GM13976 (cell line): ENCODE measurements at regions not wholly inside any gene's neighbourhood (a gene's known extent, or its start where the extent isn't known, plus 50 kb on each side); places are given as distances from the start of the nearest gene placed in this dataset.

ENCODE experiments used
- DNase-seq: peaks from one replicate; pipeline ENCODE4 v3.0.0; 2012; ENCODE audit warnings: low spot score
- in situ Hi-C: fragments of 300-500 bp; cut with MboI; formaldehyde crosslinking; loops from one replicate; pipeline ENCODE4 v1.12.0; 2022; ENCODE audit warnings: low sequenced_read_pairs, mixed read lengths, inconsistent platforms; ENCODE audit not compliant: unreplicated experiment
- TF ChIP-seq, protein P1 (sequence below): IDR thresholded peaks from 2 replicates; pipeline ENCODE4 v1.5.1; 2012; ENCODE audit warnings: borderline replicate concordance, mild to moderate bottlenecking; ENCODE audit not compliant: insufficient read depth; ENCODE audit errors: extremely low read depth, missing control alignments, control extremely low read depth

DNA sequence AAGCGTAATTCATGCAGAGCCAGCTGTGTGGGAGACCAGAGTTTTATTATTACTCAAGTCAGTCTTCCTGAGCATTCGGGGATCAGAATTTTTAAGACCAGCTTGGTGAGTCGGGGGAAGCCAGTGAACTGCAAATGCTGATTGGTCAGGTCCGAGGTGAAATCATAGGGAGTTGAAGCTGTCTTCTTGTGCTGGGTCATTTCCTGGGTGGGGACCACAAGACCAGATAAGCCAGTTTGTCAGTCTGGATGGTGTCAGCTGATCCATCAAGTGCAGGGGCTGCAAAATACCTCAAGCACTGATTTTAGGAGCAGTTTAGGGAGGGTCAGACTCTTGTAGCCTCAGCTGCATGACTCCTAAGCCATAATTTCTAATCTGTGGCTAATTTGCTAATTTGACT lies 228.1 kb upstream of the ATP10A start:
- no peak for DNase-seq
- in situ Hi-C loops = no loop called here
- TF ChIP-seq, protein P1, sequence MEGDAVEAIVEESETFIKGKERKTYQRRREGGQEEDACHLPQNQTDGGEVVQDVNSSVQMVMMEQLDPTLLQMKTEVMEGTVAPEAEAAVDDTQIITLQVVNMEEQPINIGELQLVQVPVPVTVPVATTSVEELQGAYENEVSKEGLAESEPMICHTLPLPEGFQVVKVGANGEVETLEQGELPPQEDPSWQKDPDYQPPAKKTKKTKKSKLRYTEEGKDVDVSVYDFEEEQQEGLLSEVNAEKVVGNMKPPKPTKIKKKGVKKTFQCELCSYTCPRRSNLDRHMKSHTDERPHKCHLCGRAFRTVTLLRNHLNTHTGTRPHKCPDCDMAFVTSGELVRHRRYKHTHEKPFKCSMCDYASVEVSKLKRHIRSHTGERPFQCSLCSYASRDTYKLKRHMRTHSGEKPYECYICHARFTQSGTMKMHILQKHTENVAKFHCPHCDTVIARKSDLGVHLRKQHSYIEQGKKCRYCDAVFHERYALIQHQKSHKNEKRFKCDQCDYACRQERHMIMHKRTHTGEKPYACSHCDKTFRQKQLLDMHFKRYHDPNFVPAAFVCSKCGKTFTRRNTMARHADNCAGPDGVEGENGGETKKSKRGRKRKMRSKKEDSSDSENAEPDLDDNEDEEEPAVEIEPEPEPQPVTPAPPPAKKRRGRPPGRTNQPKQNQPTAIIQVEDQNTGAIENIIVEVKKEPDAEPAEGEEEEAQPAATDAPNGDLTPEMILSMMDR = no peak

GRCh38 chr15:26087881-26088280 lies 224.8 kb upstream of the ATP10A start:
- TF ChIP-seq, protein P1 = no peak
- in situ Hi-C loops = no loop called here
- DNase-seq = no peak

- no peak for DNase-seq
- in situ Hi-C loops = no loop called here
- TF ChIP-seq, protein P1 = no peak
Measured at GRCh38 chr15:26087395-26087794, 224.3 kb upstream of the ATP10A start.

DNA sequence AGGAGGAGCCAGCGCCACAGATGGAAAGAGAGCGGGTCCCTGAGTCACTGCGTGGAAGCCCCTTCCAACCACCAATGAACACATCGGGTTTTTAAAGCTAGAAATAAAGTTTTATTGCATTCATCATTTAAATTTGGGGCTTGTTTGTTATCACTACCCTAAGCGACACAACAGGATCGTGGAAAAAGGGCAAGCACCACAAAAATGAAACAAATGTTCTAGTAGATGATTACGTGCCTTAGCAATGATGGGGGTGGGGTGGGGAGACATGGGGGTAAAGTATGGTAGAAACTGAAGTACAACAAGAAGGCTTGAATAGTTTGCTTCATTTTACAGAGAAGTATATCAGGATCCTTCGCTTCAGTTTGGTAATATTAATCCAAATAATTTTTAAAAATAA lies 221.6 kb upstream of the ATP10A start:
- in situ Hi-C loops = no loop called here
- no peak for DNase-seq
- TF ChIP-seq, protein P1 = no peak

DNA sequence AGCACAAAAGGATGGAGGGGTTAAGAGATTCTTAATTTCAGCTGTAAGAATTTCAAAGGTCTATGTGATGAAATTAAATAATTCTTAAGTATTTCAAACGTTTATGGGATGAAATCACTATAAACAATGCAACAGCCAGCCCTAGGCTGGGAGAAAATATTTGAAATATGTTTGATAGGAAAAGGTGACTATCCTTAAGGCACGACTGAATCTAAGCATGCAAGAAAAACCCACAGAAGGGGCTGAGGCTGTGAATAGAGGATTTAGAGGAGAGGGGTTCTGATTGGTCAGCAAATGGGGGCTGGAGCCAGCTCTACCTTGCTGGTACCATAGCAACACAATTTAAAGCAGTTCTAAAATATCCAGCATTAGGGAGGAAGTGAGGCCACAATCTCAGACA lies 220.8 kb upstream of the ATP10A start:
- TF ChIP-seq, protein P1 = no peak
- no peak for DNase-seq
- in situ Hi-C loops = no loop called here

DNA sequence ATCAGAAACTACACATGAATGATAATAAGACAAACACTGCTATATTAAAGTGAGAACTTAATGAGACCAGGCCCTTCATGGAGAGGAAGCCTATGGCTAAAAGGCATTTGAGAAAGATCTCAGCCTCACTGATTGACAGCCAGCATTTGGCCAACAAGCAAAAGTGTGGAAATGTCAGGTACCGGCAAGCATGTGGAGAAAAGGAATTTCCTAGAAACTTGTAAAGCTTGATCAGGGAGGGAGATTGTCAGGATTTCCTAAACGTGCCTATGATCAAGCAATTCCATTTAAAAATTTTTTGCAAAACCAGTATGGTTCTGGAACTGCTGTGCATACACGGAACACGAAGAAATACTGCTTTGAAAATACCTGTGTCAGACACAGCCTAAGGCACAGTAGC lies 220.3 kb upstream of the ATP10A start:
- in situ Hi-C loops = no loop called here

More for the DNA sequence above, 220.3 kb upstream of the ATP10A start:
- no peak for DNase-seq
- TF ChIP-seq, protein P1 = no peak
